ENCODE measurements at regions not wholly inside any gene's neighbourhood (a gene's known extent, or its start where the extent isn't known, plus 50 kb on each side); places are given as distances from the start of the nearest gene placed in this dataset.

- peak; percentile 85 for DNase-seq
- intact Hi-C loops (cut with DNase I; ENCODE audit: low total_unique reads) = no loop called here
- no peaks in the 10 kb centered on the region for H3K9me3 ChIP-seq
- 33 to 52% methylated on average over 5 to 11 of the region's 11 CpGs for WGBS, 2 donors (ENCODE audit: low coverage in 1 of 2)
- no peak overlapping the region for H3K4me3 ChIP-seq
- H3K36me3 ChIP-seq = no peaks in the 10 kb centered on the region
- peak overlapping the region; percentile 56 to 75 (median 72) for H3K27ac ChIP-seq
- in situ Hi-C loops (cut with MboI; ENCODE audit: low pct_ligation_motif_present in 1 of 4, low pct_unique_long_range_greater_than_20kb in 1 of 4, low sequenced_read_pairs in 3 of 4) = no loop called here
- peaks cover 28 to 68% (median 41%) of the 10 kb centered on the region in 4 donors for H3K4me1 ChIP-seq
- no peaks in the 10 kb centered on the region for H3K27me3 ChIP-seq
- TF ChIP-seq POLR2AphosphoS5 (IDR thresholded peaks at IDR 0.05) = peak; percentile 18 to 73 (median 57)
- TF ChIP-seq EP300 (IDR thresholded peaks at IDR 0.05; ENCODE audit: low read depth) = peak; percentile 81
- TF ChIP-seq POLR2A (IDR thresholded peaks at IDR 0.05) = no peak
- no peak for TF ChIP-seq CTCF (IDR thresholded peaks at IDR 0.05)
Observed at GRCh38 chr10:110395350-110396283, 90.9 kb upstream of the SMNDC1 start.

- H3K9me3 ChIP-seq = no peaks in the 10 kb centered on the region
- H3K27ac ChIP-seq = peak overlapping the region; percentile 56 to 75 (median 72)
- peaks cover 28 to 68% (median 41%) of the 10 kb centered on the region in 4 donors for H3K4me1 ChIP-seq
- DNase-seq = no peak
- H3K4me3 ChIP-seq = no peak overlapping the region
- no peaks in the 10 kb centered on the region for H3K36me3 ChIP-seq
- no peak for TF ChIP-seq EP300 (IDR thresholded peaks at IDR 0.05; ENCODE audit: low read depth)
- TF ChIP-seq POLR2A (IDR thresholded peaks at IDR 0.05) = no peak
- no peak for TF ChIP-seq POLR2AphosphoS5 (IDR thresholded peaks at IDR 0.05)
- no peak for TF ChIP-seq CTCF (IDR thresholded peaks at IDR 0.05)
- 100% methylated on average over 1 of the region's 1 CpG for WGBS, 2 donors (ENCODE audit: low coverage in 1 of 2)
- no peaks in the 10 kb centered on the region for H3K27me3 ChIP-seq
- in situ Hi-C loops (cut with MboI; ENCODE audit: low pct_ligation_motif_present in 1 of 4, low pct_unique_long_range_greater_than_20kb in 1 of 4, low sequenced_read_pairs in 3 of 4) = no loop called here
- intact Hi-C loops (cut with DNase I; ENCODE audit: low total_unique reads) = no loop called here
Observed at GRCh38 chr10:110396284-110396651, 91.5 kb upstream of the SMNDC1 start.

GRCh38 chr10:110397856-110398255, 93.1 kb upstream of the SMNDC1 start:
- peak overlapping the region; percentile 56 to 75 (median 67) for H3K27ac ChIP-seq
- TF ChIP-seq POLR2A (IDR thresholded peaks at IDR 0.05) (no peak), EP300 (IDR thresholded peaks at IDR 0.05; ENCODE audit: low read depth) (no peak), POLR2AphosphoS5 (IDR thresholded peaks at IDR 0.05) (no peak), CTCF (IDR thresholded peaks at IDR 0.05) (no peak)
- intact Hi-C loops (cut with DNase I; ENCODE audit: low total_unique reads) (no loop called here), in situ Hi-C loops (cut with MboI; ENCODE audit: low pct_ligation_motif_present in 1 of 4, low pct_unique_long_range_greater_than_20kb in 1 of 4, low sequenced_read_pairs in 3 of 4) (no loop called here)
- no peaks in the 10 kb centered on the region for H3K9me3 ChIP-seq
- H3K27me3 ChIP-seq = no peaks in the 10 kb centered on the region
- WGBS, 2 donors (ENCODE audit: low coverage in 1 of 2) = 81 to 88% methylated on average over 3 of the region's 3 CpGs
- no peak for DNase-seq
- H3K4me3 ChIP-seq = no peak overlapping the region
- H3K36me3 ChIP-seq = no peaks in the 10 kb centered on the region
- peaks cover 18 to 56% (median 32%) of the 10 kb centered on the region in 4 donors for H3K4me1 ChIP-seq

DNA sequence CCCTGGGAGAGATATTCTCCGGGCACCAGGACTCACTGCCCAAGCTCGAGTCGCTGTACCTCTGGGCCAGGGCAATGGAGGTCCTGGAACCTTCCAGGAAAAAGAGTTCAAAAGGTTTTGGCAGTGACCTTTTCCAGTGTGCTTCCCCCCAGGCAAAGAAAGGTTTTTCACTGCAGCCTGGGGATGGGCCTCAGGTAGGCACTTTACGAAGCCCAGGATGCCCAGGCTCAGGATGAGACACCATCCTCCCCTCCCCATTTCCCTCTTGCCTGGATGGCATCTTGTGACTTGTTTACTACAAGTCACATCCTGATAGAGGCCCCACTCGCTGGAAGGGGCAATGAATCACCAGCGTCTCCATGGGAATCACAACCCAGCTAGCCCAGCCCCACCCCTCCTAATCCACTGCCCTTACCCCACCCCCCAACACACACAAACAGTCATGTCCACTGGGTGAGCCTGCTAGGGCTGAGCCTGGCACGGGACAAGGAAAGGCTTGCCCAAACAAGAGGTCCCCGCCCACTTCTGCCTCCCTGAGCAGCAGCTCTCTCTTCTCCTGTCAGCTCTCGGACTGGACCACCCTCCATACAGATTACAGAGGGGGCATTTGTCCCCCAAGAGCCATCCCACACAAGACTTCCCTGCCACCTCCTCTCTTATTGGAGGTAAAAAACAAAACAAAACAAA, 93.8 kb upstream of the SMNDC1 start:
- in situ Hi-C loops (cut with MboI; ENCODE audit: low pct_ligation_motif_present in 1 of 4, low pct_unique_long_range_greater_than_20kb in 1 of 4, low sequenced_read_pairs in 3 of 4) (no loop called here), intact Hi-C loops (cut with DNase I; ENCODE audit: low total_unique reads) (no loop called here)
- peaks cover 13 to 52% (median 27%) of the 10 kb centered on the region in 4 donors for H3K4me1 ChIP-seq
- DNase-seq = peak; percentile 84
- no peaks in the 10 kb centered on the region for H3K27me3 ChIP-seq
- H3K36me3 ChIP-seq = no peaks in the 10 kb centered on the region
- H3K27ac ChIP-seq = peak overlapping the region; percentile 56 to 75 (median 67)
- WGBS, 2 donors (ENCODE audit: low coverage in 1 of 2) = 20 to 59% methylated on average over 1 to 8 of the region's 9 CpGs
- no peaks in the 10 kb centered on the region for H3K9me3 ChIP-seq
- TF ChIP-seq CTCF (IDR thresholded peaks at IDR 0.05) (no peak), POLR2AphosphoS5 (IDR thresholded peaks at IDR 0.05) (peak in 2 of 3 donors; percentile 23 to 33)
- H3K4me3 ChIP-seq = no peak overlapping the region
